HG03520 (cell line): ENCODE measurements at regions not wholly inside any gene's neighbourhood (a gene's known extent, or its start where the extent isn't known, plus 50 kb on each side); places are given as distances from the start of the nearest gene placed in this dataset.

Experiments
- ATAC-seq: cut with Tn5 transposase; IDR thresholded peaks from one replicate; pipeline ENCODE4 v1.9.1; 2021; ENCODE audit warnings: mild to moderate bottlenecking, moderate library complexity; ENCODE audit not compliant: unreplicated experiment

GRCh38 chr1:87437663-87438295 lies 109.1 kb downstream of the LMO4 start:
- peak; percentile 71 for ATAC-seq

- no peak for ATAC-seq
Measured at GRCh38 chr1:87439821-87440220, 111.1 kb downstream of the LMO4 start.

DNA sequence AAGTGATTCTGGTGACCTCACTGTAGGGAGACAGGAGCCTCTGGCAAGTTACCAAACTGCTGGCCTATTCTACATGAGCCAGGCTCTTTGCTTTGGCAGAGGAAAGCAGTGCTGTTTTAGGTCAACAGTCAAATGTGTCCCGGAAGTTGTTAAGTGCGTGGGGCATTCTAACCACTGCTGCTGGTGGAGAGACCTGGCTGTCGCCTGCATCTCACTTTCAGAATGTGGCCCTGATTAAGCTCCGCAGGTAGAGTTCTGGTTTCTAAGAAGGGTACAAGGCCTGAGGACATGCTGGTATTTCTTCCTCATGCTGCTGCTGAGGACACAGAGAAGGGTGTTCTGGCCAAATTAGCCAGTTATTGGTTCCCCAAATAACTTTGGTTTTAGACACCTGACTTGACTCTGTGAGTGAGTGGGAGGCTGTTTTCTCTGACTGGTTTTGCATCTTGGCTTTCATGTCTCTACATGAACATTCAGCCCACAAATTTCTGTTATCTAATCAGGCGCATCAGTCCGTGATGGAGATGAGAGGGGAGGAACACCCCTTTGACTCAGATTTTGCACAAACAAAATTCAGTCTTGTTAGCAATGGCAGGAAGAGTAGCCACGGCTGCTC lies 120.8 kb downstream of the LMO4 start:
- ATAC-seq, result peak; percentile 88

DNA sequence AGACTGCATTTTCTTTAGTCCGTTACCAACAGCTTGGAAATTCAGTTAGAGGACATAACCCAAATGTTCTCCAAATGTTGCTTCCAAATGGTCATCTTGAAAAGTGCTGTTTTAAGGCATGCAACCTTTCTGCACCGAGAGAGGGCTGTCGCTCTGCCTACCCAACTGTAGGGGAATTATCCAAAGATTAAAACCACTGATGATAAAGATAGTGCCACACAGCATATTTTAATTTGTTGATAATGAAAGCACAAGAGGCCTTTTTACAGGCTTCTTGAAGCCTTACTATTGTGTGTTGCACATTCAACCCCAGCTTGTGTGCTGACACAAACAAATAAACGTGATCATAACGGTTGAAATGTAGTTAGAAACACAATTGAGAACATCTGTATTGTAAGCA lies 121.5 kb downstream of the LMO4 start:
- no peak for ATAC-seq

- no peak for ATAC-seq
Measured at GRCh38 chr1:87450615-87451209, 122.0 kb downstream of the LMO4 start.

GRCh38 chr1:87451229-87451920 lies 122.7 kb downstream of the LMO4 start:
- ATAC-seq, result no peak

DNA sequence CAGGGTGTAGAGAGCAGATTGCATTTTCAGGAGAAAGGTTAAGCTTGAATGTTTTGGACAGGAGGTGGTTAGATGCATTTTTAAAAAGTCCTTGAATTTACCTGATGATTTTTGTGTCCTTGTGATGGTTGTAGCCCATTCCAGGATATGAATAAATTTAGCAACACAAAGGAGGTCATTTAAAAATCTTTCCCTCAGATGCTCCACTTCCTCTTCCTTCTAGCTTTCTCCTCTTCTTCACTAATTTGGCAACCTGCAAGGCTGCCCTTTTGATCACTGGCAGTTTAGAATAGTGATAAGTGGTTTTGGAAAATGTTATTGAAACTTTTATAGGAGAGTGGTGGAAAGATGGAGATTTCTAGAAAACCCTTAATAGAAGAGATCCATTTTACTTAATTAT lies 124.0 kb downstream of the LMO4 start:
- ATAC-seq, result no peak

GRCh38 chr1:87457408-87457807 lies 128.7 kb downstream of the LMO4 start:
- no peak for ATAC-seq

DNA sequence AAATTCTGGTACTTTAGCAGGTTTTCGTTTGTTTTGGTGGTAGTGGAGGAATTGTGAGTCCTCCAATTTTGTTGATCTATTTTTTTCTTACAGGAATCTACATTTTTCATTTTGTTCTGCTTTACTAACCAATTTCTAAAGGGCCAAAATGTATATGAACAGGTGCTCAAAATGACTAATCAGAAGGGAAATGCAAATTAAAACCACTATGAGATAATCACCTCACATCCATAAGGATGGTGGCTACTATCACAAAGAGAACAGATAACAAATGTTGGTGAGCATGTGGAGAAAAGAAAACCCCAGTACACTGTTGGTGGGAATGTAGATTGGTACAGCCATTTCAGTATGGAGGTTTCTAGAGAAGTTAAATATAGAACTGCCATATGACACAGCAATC lies 134.2 kb downstream of the LMO4 start:
- ATAC-seq, result no peak

GRCh38 chr1:87464022-87464490 lies 135.4 kb downstream of the LMO4 start:
- peak; percentile 66 for ATAC-seq

DNA sequence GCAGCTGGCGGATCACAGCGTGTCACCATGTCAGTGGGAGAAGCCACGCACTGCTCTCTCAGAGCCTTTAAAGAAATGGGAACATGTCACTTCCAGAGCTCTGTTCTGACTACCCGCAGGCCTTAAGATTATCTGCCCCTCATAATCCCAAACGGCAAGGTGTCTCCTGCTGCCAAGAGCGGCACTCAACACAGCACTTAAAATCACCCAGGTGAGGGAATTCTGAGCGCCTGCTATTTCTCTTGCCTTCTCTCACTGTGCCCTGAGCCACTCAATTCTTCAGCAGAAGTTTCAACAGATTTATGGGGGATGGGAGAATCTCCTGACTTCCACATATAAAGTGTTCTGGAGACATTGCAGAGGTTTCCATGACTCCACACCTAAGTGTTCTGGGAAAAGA lies 137.9 kb downstream of the LMO4 start:
- no peak for ATAC-seq

- ATAC-seq, result no peak
Measured at GRCh38 chr1:87472716-87473115, 144.0 kb downstream of the LMO4 start.

DNA sequence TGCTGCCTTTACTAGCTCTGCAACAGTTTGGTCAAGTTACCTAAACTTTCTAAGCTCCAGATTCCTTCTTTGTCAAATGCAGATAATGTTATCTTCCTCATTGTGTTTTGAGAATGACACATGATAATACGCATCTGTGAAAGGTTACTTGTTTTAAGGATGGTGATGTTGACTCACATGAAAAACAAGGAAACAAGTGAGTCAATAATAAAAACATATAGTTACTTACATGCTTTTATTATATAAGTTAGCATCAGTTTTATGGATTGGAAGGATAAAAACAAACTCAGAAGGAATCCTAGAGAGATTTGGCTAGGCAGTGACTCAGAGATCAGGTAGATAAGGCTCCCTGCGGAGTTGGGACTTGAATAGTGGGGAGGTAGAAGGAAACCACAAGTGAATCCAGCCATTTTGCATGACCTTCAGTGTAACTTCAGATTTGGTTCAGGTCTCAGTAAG lies 144.6 kb downstream of the LMO4 start:
- no peak for ATAC-seq

GRCh38 chr1:87474098-87474497 lies 145.4 kb downstream of the LMO4 start:
- ATAC-seq, result no peak

DNA sequence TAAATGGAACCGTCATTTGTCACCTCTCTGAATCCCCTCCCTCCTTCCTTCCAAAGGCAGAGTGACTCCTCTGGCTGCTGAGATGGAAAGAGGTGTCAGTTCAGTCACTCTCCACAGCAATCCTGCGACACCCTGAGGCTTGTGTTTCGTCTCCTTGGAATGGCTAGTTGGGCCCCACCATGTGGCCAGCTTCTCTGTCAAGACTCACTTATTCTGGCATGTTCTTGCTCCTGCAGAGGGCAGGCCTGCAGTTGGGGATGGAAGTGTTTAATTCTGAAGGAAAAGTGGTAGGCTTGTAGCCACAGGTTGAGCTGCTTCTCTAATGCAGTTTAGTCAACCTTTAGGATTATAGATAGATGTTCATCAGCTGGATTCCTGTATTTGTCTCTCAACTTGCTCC lies 149.6 kb downstream of the LMO4 start:
- ATAC-seq, result no peak

- ATAC-seq, result no peak
Measured at GRCh38 chr1:87495147-87495546, 166.5 kb downstream of the LMO4 start.

DNA sequence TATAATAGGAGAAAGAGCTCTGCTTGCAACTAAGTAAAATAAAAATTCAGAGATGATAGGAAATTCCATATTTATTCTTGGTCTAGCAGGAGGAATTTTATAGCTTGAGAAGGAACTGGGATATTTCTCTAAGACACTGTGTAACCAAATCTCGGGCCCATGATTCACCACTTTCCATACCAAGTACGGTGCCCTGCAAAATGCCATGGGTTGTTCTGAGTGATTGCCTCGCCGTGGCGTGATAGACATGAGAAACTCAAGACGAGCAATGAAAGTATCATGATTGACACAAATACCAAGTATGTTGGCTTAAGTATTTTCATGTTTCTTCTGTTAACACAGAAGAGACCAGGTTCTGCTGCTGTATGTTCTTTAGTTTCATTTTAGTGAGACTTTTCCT lies 167.2 kb downstream of the LMO4 start:
- ATAC-seq, result no peak

GRCh38 chr1:87497380-87498203 lies 168.9 kb downstream of the LMO4 start:
- peak; percentile 57 for ATAC-seq

- no peak for ATAC-seq
Measured at GRCh38 chr1:87501738-87502137, 173.1 kb downstream of the LMO4 start.

DNA sequence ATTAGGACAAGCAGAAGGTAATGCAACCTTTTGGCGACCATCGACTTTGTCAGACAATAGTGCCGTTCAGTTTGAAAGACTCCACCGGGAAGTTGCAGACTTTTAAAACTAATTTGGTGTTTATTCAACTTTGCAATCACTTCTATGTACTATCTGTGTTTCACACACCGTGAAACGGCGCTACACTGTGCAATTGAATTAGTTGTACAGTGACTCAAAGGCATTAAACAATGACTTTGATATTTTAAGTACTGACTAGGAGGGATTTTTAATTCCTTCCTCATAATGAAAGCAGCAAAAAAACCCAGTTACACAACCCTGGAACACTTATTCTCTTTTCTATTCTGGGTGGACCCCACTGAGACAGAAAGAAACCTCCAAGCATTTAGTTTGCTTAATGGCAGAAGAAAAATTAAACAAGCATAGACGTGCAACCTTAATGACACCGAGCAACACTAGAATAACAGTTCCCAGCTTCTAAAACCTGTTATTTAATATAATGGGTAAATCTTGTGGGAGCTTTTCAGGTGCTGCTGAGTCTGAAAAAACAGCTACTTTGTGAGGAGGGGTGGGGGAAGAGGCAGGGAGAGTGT lies 176.8 kb downstream of the LMO4 start:
- ATAC-seq, result no peak
